H1 (cell line): ENCODE measurements at regions not wholly inside any gene's neighbourhood (a gene's known extent, or its start where the extent isn't known, plus 50 kb on each side); places are given as distances from the start of the nearest gene placed in this dataset.

Source experiments
- CTCF ChIA-PET: fragments of 300-600 bp; sonication (Branson Sonifier 250); formaldehyde crosslinking; loops from one replicate; lab custom pipeline; 2021; ENCODE audit not compliant: partially characterized antibody; lab: Charles Lee
- POLR2A ChIA-PET: fragments of 300-600 bp; sonication (Branson Sonifier 250); formaldehyde crosslinking; loops from one replicate; lab custom pipeline; 2021; ENCODE audit warnings: inconsistent platforms; ENCODE audit not compliant: partially characterized antibody; lab: Charles Lee
- DNase-seq, 2 experiments: peaks; one replicate each; pipeline versions ENCODE4 v3.0.0 to v3.0.0-alpha.2; 2010 to 2022; ENCODE audit warnings: low spot score in 2 of 2, low read depth in 1 of 2, mixed read lengths in 1 of 2
- FAIRE-seq: peaks from 2 replicates; lab custom pipeline; 2011; peaks lifted over from hg19 to GRCh38; lab: Jason Lieb, UNC
- H2AFZ ChIP-seq: 2 replicates; pipeline ENCODE4 v1.8.1; 2012; ENCODE audit warnings: low read length, inconsistent platforms
- H2AK5ac ChIP-seq: 2 replicates; pipeline ENCODE4 v1.6.1; 2013; ENCODE audit warnings: low read depth, low read length
- H2BK120ac ChIP-seq: replicated peaks from 2 replicates; pipeline ENCODE3; 2013; ENCODE audit warnings: low read depth, low read length, inconsistent platforms
- H2BK12ac ChIP-seq: 2 replicates; pipeline ENCODE4 v1.6.1; 2013; ENCODE audit warnings: low read depth, low read length
- H2BK15ac ChIP-seq: 2 replicates; pipeline ENCODE4 v1.6.1; 2013; ENCODE audit warnings: low read length
- H2BK20ac ChIP-seq: 2 replicates; pipeline ENCODE4 v1.6.1; 2013; ENCODE audit warnings: low read length
- H2BK5ac ChIP-seq: 2 replicates; pipeline ENCODE4 v1.6.1; 2013; ENCODE audit warnings: low read depth, low read length
- H3K14ac ChIP-seq: 2 replicates; pipeline ENCODE4 v1.6.1; 2013; ENCODE audit warnings: inconsistent platforms; ENCODE audit not compliant: insufficient read length
- H3K18ac ChIP-seq: 2 replicates; pipeline ENCODE4 v1.6.1; 2013; ENCODE audit warnings: low read length; ENCODE audit errors: extremely low read depth
- H3K23ac ChIP-seq: 2 replicates; pipeline ENCODE4 v1.6.1; 2013; ENCODE audit warnings: inconsistent platforms; ENCODE audit not compliant: insufficient read length
- H3K23me2 ChIP-seq: 2 replicates; pipeline ENCODE4 v1.6.1; 2013; ENCODE audit warnings: low read depth, low read length
- H3K27ac ChIP-seq: 2 replicates; pipeline ENCODE4 v1.6.1; 2011; ENCODE audit warnings: low read depth, low read length, inconsistent platforms
- H3K27me3 ChIP-seq, 4 experiments: replicated peaks in 1 of 4; 1 replicate in 1 of 4; 2 replicates in 3 of 4; pipeline versions ENCODE4 v1.6.1 to v1.8.1; 2011 to 2013; ENCODE audit warnings: low read length in 3 of 4, mild to moderate bottlenecking in 3 of 4, inconsistent platforms in 2 of 4, mixed read lengths in 2 of 4, moderate library complexity in 1 of 4; ENCODE audit not compliant: control insufficient read depth in 3 of 4, insufficient read depth in 3 of 4; ENCODE audit errors: extremely low read depth in 1 of 4
- H3K36me3 ChIP-seq, 4 experiments: 2 replicates each; pipeline versions ENCODE4 v1.6.1 to v1.8.1; 2011 to 2013; ENCODE audit warnings: mild to moderate bottlenecking in 4 of 4, low read length in 3 of 4, moderate library complexity in 2 of 4, control low read depth in 1 of 4, inconsistent platforms in 1 of 4; ENCODE audit not compliant: insufficient read depth in 4 of 4, control insufficient read depth in 2 of 4
- H3K4ac ChIP-seq: replicated peaks from 2 replicates; pipeline ENCODE3; 2013; ENCODE audit warnings: low read length, low read depth, mixed read lengths, inconsistent platforms; ENCODE audit not compliant: insufficient read length
- H3K4me1 ChIP-seq, 4 experiments: replicated peaks in 1 of 4; 1 replicate in 1 of 4; 2 replicates in 3 of 4; pipeline versions ENCODE4 v1.6.1 to v1.8.1; 2011 to 2013; ENCODE audit warnings: low read length in 3 of 4, inconsistent platforms in 2 of 4, mixed read lengths in 1 of 4; ENCODE audit not compliant: insufficient read depth in 4 of 4, control insufficient read depth in 3 of 4
- H3K4me2 ChIP-seq, 2 experiments: 2 replicates each; pipeline versions ENCODE4 v1.6.1 to v1.8.1; 2011 to 2013; ENCODE audit warnings: low read depth in 2 of 2, low read length in 2 of 2, control low read depth in 1 of 2, inconsistent platforms in 1 of 2, mild to moderate bottlenecking in 1 of 2; ENCODE audit not compliant: insufficient read depth in 1 of 2
- H3K4me3 ChIP-seq, 4 experiments: fragments of 200-600, 300-600 bp in 1 of 4; sonication (generic), shearing (Covaris generic), sonication (Bioruptor Twin) in 1 of 4; 2 replicates each; pipeline versions ENCODE4 v1.5.1 to v1.8.1; 2011 to 2016; ENCODE audit warnings: low read length in 4 of 4, low read depth in 3 of 4, control low read depth in 2 of 4, inconsistent platforms in 2 of 4, mild to moderate bottlenecking in 2 of 4, mixed read lengths in 1 of 4, moderate library complexity in 1 of 4; ENCODE audit not compliant: insufficient read depth in 2 of 4; ENCODE audit errors: extremely low read depth in 1 of 4
- H3K56ac ChIP-seq: replicated peaks from 2 replicates; pipeline ENCODE3; 2013; ENCODE audit warnings: low read depth, mild to moderate bottlenecking, mixed read lengths, low read length, inconsistent platforms; ENCODE audit not compliant: insufficient read length
- H3K79me1 ChIP-seq: 2 replicates; pipeline ENCODE4 v1.6.1; 2013; ENCODE audit warnings: low read depth, low read length, control low read depth
- H3K79me2 ChIP-seq, 2 experiments: 2 replicates each; pipeline versions ENCODE4 v1.6.1 to v1.8.1; 2012 to 2013; ENCODE audit warnings: low read length in 2 of 2, mild to moderate bottlenecking in 2 of 2, inconsistent platforms in 1 of 2; ENCODE audit not compliant: insufficient read depth in 2 of 2, control insufficient read depth in 1 of 2
- H3K9ac ChIP-seq, 4 experiments: replicated peaks in 1 of 4; 1 replicate in 1 of 4; 2 replicates in 3 of 4; pipeline versions ENCODE4 v1.6.1 to v1.8.1; 2011 to 2013; ENCODE audit warnings: low read depth in 3 of 4, low read length in 3 of 4, control low read depth in 2 of 4, mild to moderate bottlenecking in 2 of 4, moderate library complexity in 2 of 4, inconsistent platforms in 1 of 4; ENCODE audit errors: extremely low read depth in 1 of 4
- H3K9me3 ChIP-seq, 2 experiments: 2 replicates each; pipeline versions ENCODE4 v1.6.1 to v1.8.1; 2012 to 2013; ENCODE audit warnings: mild to moderate bottlenecking in 2 of 2, moderate library complexity in 2 of 2, control low read depth in 1 of 2, inconsistent platforms in 1 of 2, low read depth in 1 of 2, low read length in 1 of 2, mixed read lengths in 1 of 2; ENCODE audit not compliant: insufficient read depth in 2 of 2
- H4K20me1 ChIP-seq, 2 experiments: replicated peaks in 1 of 2; 2 replicates each; pipeline versions ENCODE3 to v1.8.1; 2011 to 2013; ENCODE audit warnings: inconsistent platforms in 2 of 2, low read length in 2 of 2, mild to moderate bottlenecking in 1 of 2; ENCODE audit not compliant: insufficient read depth in 2 of 2, control insufficient read depth in 1 of 2
- H4K5ac ChIP-seq: 2 replicates; pipeline ENCODE4 v1.6.1; 2013; ENCODE audit warnings: low read length, low read depth, mixed read lengths, inconsistent platforms; ENCODE audit not compliant: insufficient read length
- H4K8ac ChIP-seq: 2 replicates; pipeline ENCODE4 v1.8.0; 2013; ENCODE audit warnings: mild to moderate bottlenecking, moderate library complexity, low read length, inconsistent platforms; ENCODE audit not compliant: insufficient read depth; ENCODE audit errors: extremely low read depth
- H4K91ac ChIP-seq: replicated peaks from 2 replicates; pipeline ENCODE3; 2013; ENCODE audit warnings: low read length, mixed read lengths, inconsistent platforms; ENCODE audit not compliant: insufficient read length
- BCL11A ChIP-seq, 2 experiments: IDR thresholded peaks; one replicate each; pipeline ENCODE4 v1.6.1; 2011; ENCODE audit warnings: low read depth in 2 of 2, low read length in 2 of 2, mild to moderate bottlenecking in 2 of 2
- CHD1 ChIP-seq: IDR thresholded peaks from 2 replicates; pipeline ENCODE4 v1.6.1; 2012; ENCODE audit warnings: low read depth, low read length, improper control_type of control experiment
- RBBP5 ChIP-seq: IDR thresholded peaks from 2 replicates; pipeline ENCODE4 v1.7.1; 2012; ENCODE audit warnings: low read depth, mild to moderate bottlenecking, inconsistent platforms, low read length, moderate library complexity, borderline replicate concordance
- RNF2 ChIP-seq: fragments of 200-900, 300-1000 bp; sonication (generic); IDR thresholded peaks from 2 replicates; pipeline ENCODE4 v1.7.1; 2016; ENCODE audit warnings: borderline replicate concordance, low read depth, mild to moderate bottlenecking, antibody characterized with exemption, low read length; ENCODE audit not compliant: poor library complexity, severe bottlenecking; ENCODE audit errors: missing control alignments
- TF ChIP-seq, protein P1 (sequence below): IDR thresholded peaks from 2 replicates; pipeline ENCODE4 v1.6.1; 2012; ENCODE audit warnings: inconsistent platforms

DNA sequence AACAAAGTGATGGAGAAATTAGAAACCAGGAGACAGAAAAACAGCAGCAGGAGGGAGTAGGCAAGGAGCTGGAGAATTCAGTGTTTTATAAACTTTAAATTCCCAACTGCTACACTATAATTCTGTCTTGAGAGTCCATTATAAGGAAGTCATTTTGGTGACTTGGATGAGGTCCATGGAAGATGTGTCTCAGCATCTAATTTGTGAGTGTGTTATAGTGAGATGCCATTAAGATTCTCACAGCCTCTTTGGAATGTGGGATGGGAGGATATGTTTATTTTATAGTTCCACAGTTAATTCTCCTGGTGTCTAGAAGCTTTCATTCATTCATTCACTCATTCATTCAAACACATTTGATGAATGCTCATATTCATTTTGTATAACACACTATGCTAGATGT is 206.0 kb upstream of the MYOCD start:
- no peak overlapping the region for H2BK15ac ChIP-seq
- H3K27ac ChIP-seq = no peak overlapping the region
- no peak overlapping the region for H3K18ac ChIP-seq
- no peaks in the 10 kb centered on the region for H3K79me2 ChIP-seq
- no peaks in the 10 kb centered on the region for H3K27me3 ChIP-seq
- H3K23me2 ChIP-seq = no peaks in the 10 kb centered on the region
- no peak overlapping the region for H4K8ac ChIP-seq
- no peak overlapping the region for H2BK20ac ChIP-seq
- ChIA-PET CTCF (interaction anchor here (1.5 kb wide), 1 partner anchor 86 kb away, joined by 3 read pairs; no protein-coding TSS in a partner anchor), POLR2A (no interaction called here)
- TF ChIP-seq RNF2 = no peak
- no peak for TF ChIP-seq RBBP5
- TF ChIP-seq, protein P1, sequence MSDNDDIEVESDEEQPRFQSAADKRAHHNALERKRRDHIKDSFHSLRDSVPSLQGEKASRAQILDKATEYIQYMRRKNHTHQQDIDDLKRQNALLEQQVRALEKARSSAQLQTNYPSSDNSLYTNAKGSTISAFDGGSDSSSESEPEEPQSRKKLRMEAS = no peak
- TF ChIP-seq CHD1 = no peak
- TF ChIP-seq BCL11A (IDR thresholded peaks at IDR 0.05; ENCODE audit: low read depth in 2 of 2, low read length in 2 of 2) = no peak
- no peak overlapping the region for H3K4ac ChIP-seq
- H3K4me3 ChIP-seq = no peak overlapping the region
- no peak overlapping the region for H2BK12ac ChIP-seq
- no peak overlapping the region for H3K56ac ChIP-seq
- no peak overlapping the region for H2BK120ac ChIP-seq
- H4K20me1 ChIP-seq = no peaks in the 10 kb centered on the region
- H3K79me1 ChIP-seq = no peaks in the 10 kb centered on the region
- H2AK5ac ChIP-seq = no peak overlapping the region
- no peak overlapping the region for H3K9ac ChIP-seq
- H2BK5ac ChIP-seq = no peak overlapping the region
- no peak overlapping the region for H3K23ac ChIP-seq
- H3K4me2 ChIP-seq = no peak overlapping the region
- no peak overlapping the region for H3K14ac ChIP-seq
- H2AFZ ChIP-seq = no peak overlapping the region
- no peak for DNase-seq
- no peaks in the 10 kb centered on the region for H3K9me3 ChIP-seq
- H3K36me3 ChIP-seq = no peaks in the 10 kb centered on the region
- H4K91ac ChIP-seq = no peak overlapping the region
- H3K4me1 ChIP-seq = no peaks in the 10 kb centered on the region
- H4K5ac ChIP-seq = no peak overlapping the region
- no peak for FAIRE-seq
